ENCODE measurements at regions not wholly inside any gene's neighbourhood (a gene's known extent, or its start where the extent isn't known, plus 50 kb on each side); places are given as distances from the start of the nearest gene placed in this dataset.

DNA sequence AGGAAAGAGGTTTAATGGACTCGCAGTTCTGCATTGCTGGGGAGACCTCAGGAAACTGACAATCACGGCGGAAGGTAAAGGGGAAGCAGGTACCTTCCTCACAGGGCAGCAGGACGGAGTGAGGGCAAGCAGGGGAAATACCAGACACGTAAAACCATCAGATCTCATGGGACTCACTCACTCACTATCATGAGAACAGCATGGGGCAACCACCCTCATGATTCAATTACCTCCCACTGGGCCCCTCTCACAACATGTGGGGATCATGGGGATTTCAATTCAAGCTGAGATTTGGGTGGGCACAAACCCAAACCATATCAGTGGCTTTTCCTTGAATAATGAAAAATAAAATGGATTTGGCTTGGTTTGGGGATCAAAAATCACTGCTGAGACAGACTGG is 380.5 kb downstream of the VRK1 start:
- DNase-seq (ENCODE audit: low read depth in 1 of 2, low spot score in 1 of 2), result no peak
- no peaks in the 10 kb centered on the region for H3K27me3 ChIP-seq (ENCODE audit: insufficient read depth, poor library complexity, severe bottlenecking)
- TF ChIP-seq SPI1 (IDR thresholded peaks at IDR 0.05; ENCODE audit: borderline replicate concordance, low read depth) (no peak), GABPA (IDR thresholded peaks at IDR 0.05; ENCODE audit: low read depth) (no peak), POLR2AphosphoS5 (IDR thresholded peaks at IDR 0.05; ENCODE audit: low read depth) (no peak)
- TF ChIP-seq, protein P1, sequence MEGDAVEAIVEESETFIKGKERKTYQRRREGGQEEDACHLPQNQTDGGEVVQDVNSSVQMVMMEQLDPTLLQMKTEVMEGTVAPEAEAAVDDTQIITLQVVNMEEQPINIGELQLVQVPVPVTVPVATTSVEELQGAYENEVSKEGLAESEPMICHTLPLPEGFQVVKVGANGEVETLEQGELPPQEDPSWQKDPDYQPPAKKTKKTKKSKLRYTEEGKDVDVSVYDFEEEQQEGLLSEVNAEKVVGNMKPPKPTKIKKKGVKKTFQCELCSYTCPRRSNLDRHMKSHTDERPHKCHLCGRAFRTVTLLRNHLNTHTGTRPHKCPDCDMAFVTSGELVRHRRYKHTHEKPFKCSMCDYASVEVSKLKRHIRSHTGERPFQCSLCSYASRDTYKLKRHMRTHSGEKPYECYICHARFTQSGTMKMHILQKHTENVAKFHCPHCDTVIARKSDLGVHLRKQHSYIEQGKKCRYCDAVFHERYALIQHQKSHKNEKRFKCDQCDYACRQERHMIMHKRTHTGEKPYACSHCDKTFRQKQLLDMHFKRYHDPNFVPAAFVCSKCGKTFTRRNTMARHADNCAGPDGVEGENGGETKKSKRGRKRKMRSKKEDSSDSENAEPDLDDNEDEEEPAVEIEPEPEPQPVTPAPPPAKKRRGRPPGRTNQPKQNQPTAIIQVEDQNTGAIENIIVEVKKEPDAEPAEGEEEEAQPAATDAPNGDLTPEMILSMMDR (IDR thresholded peaks at IDR 0.05; ENCODE audit: insufficient read depth, low read length), result no peak
- TF ChIP-seq, protein P2, sequence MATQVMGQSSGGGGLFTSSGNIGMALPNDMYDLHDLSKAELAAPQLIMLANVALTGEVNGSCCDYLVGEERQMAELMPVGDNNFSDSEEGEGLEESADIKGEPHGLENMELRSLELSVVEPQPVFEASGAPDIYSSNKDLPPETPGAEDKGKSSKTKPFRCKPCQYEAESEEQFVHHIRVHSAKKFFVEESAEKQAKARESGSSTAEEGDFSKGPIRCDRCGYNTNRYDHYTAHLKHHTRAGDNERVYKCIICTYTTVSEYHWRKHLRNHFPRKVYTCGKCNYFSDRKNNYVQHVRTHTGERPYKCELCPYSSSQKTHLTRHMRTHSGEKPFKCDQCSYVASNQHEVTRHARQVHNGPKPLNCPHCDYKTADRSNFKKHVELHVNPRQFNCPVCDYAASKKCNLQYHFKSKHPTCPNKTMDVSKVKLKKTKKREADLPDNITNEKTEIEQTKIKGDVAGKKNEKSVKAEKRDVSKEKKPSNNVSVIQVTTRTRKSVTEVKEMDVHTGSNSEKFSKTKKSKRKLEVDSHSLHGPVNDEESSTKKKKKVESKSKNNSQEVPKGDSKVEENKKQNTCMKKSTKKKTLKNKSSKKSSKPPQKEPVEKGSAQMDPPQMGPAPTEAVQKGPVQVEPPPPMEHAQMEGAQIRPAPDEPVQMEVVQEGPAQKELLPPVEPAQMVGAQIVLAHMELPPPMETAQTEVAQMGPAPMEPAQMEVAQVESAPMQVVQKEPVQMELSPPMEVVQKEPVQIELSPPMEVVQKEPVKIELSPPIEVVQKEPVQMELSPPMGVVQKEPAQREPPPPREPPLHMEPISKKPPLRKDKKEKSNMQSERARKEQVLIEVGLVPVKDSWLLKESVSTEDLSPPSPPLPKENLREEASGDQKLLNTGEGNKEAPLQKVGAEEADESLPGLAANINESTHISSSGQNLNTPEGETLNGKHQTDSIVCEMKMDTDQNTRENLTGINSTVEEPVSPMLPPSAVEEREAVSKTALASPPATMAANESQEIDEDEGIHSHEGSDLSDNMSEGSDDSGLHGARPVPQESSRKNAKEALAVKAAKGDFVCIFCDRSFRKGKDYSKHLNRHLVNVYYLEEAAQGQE (IDR thresholded peaks at IDR 0.05; ENCODE audit: insufficient replicate concordance, low read depth), result no peak
- no peak overlapping the region for H3K27ac ChIP-seq (replicated peaks)
- H3K4me3 ChIP-seq (replicated peaks; ENCODE audit: insufficient read depth, low read length), result no peak overlapping the region

DNA sequence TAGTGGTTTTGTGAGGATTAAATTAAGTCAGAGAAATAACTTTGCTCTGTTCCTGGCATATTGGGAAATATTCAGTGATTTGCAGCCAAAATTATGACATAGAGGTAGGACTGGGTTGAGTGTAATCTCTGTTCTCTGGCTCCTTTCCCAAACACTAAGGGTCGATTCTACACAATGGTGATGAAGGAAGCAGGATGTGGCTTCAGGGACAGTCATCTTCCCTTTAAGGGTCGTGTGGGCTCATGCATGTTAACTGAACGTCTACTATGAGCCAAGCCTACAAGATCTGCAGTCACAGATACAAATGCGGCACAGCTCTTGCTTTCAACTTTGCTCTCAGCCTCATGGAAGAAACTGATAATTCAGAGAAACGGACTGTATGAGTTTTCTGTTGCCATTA is 381.6 kb downstream of the VRK1 start:
- Histone ChIP-seq H3K27ac (replicated peaks) (no peak overlapping the region), H3K27me3 (ENCODE audit: insufficient read depth, poor library complexity, severe bottlenecking) (no peaks in the 10 kb centered on the region), H3K4me3 (replicated peaks; ENCODE audit: insufficient read depth, low read length) (no peak overlapping the region)
- DNase-seq (ENCODE audit: low read depth in 1 of 2, low spot score in 1 of 2), result no peak
- TF ChIP-seq, protein P1 (IDR thresholded peaks at IDR 0.05; ENCODE audit: insufficient read depth, low read length), result no peak
- TF ChIP-seq GABPA (IDR thresholded peaks at IDR 0.05; ENCODE audit: low read depth) (no peak), POLR2AphosphoS5 (IDR thresholded peaks at IDR 0.05; ENCODE audit: low read depth) (no peak), SPI1 (IDR thresholded peaks at IDR 0.05; ENCODE audit: borderline replicate concordance, low read depth) (no peak)
- TF ChIP-seq, protein P2 (IDR thresholded peaks at IDR 0.05; ENCODE audit: insufficient replicate concordance, low read depth), result no peak

DNA sequence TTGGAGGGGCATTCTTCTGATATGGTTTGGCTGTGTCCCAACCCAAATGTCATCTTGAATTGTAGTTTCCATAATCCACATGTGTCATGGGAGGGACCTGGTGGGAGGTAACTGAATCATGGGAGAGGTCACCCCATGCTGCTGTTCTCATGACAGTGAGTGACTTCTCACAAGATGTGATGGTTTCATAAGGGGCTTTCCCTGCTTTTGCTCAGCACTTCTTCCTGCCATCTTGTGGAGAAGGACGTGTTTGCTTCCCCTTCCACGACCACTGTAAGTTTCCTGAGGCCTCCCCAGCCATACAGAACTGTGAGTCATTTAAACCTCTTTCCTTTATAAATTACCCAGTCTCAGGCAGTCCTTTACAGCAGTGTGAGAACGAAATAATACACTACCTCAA is 382.4 kb downstream of the VRK1 start:
- Histone ChIP-seq H3K4me3 (replicated peaks; ENCODE audit: insufficient read depth, low read length) (no peak overlapping the region), H3K27me3 (ENCODE audit: insufficient read depth, poor library complexity, severe bottlenecking) (no peaks in the 10 kb centered on the region), H3K27ac (replicated peaks) (no peak overlapping the region)
- TF ChIP-seq, protein P2 (IDR thresholded peaks at IDR 0.05; ENCODE audit: insufficient replicate concordance, low read depth), result no peak
- TF ChIP-seq POLR2AphosphoS5 (IDR thresholded peaks at IDR 0.05; ENCODE audit: low read depth) (no peak), GABPA (IDR thresholded peaks at IDR 0.05; ENCODE audit: low read depth) (no peak), SPI1 (IDR thresholded peaks at IDR 0.05; ENCODE audit: borderline replicate concordance, low read depth) (no peak)
- TF ChIP-seq, protein P1 (IDR thresholded peaks at IDR 0.05; ENCODE audit: insufficient read depth, low read length), result no peak
- no peak for DNase-seq (ENCODE audit: low read depth in 1 of 2, low spot score in 1 of 2)
